OCI-LY3 (cell line): ENCODE measurements at regions not wholly inside any gene's neighbourhood (a gene's known extent, or its start where the extent isn't known, plus 50 kb on each side); places are given as distances from the start of the nearest gene placed in this dataset.

Source experiments
- H2AFZ ChIP-seq: fragments of 200-600, 300-600 bp; shearing (Covaris generic); 2 replicates; pipeline ENCODE4 v1.6.0; 2014; ENCODE audit warnings: antibody characterized with exemption, low read depth, low read length
- H3K27ac ChIP-seq: fragments of 200-600, 300-600 bp; sonication (generic); 2 replicates; pipeline ENCODE4 v1.5.1; 2014; ENCODE audit warnings: mild to moderate bottlenecking, low read length, moderate library complexity, mixed read lengths
- H3K27me3 ChIP-seq: fragments of 200-600, 300-600 bp; sonication (generic); 2 replicates; pipeline ENCODE4 v1.6.1; 2014; ENCODE audit warnings: low read depth, low read length, mixed read lengths
- H3K36me3 ChIP-seq: fragments of 200-600, 300-600 bp; sonication (generic); replicated peaks from 2 replicates; pipeline ENCODE3; 2014; ENCODE audit warnings: low read depth, low read length, mixed read lengths
- H3K4me1 ChIP-seq: fragments of 300-600, 200-600 bp; sonication (generic); 2 replicates; pipeline ENCODE4 v1.6.1; 2014; ENCODE audit warnings: low read length, mixed read lengths
- H3K4me2 ChIP-seq: fragments of 200-600, 300-600 bp; sonication (generic); 2 replicates; pipeline ENCODE4 v1.6.1; 2014; ENCODE audit warnings: low read length, mixed read lengths
- H3K4me3 ChIP-seq: fragments of 300-600, 200-600 bp; sonication (generic); 2 replicates; pipeline ENCODE4 v1.5.1; 2014; ENCODE audit warnings: antibody characterized with exemption, mild to moderate bottlenecking, low read length, moderate library complexity
- H3K79me2 ChIP-seq: fragments of 300-600, 200-600 bp; shearing (Covaris generic); 2 replicates; pipeline ENCODE4 v1.6.1; 2014; ENCODE audit warnings: mild to moderate bottlenecking, low read length, mixed read lengths
- H3K9ac ChIP-seq: fragments of 300-600, 200-600 bp; shearing (Covaris generic); 2 replicates; pipeline ENCODE4 v1.6.0; 2014; ENCODE audit warnings: mild to moderate bottlenecking, low read length, moderate library complexity
- H3K9me3 ChIP-seq: fragments of 200-600, 300-600 bp; shearing (Covaris generic); 2 replicates; pipeline ENCODE4 v1.6.1; 2014; ENCODE audit warnings: low read length, mixed read lengths; ENCODE audit not compliant: insufficient read depth
- H4K20me1 ChIP-seq: fragments of 200-600, 300-600 bp; sonication (generic); 2 replicates; pipeline ENCODE4 v1.6.1; 2016; ENCODE audit warnings: low read length, mixed read lengths; ENCODE audit not compliant: insufficient read depth
- CTCF ChIP-seq: fragments of 200-600, 300-600 bp; sonication (generic); IDR thresholded peaks from 2 replicates; pipeline ENCODE4 v1.5.1; 2014; ENCODE audit warnings: antibody characterized with exemption, low read length, low read depth
- EZH2phosphoT487 ChIP-seq: fragments of 200-600 bp; shearing (Covaris generic); IDR thresholded peaks from 2 replicates; pipeline ENCODE4 v1.6.1; 2018; ENCODE audit warnings: antibody characterized with exemption, mixed run types, low read depth

GRCh38 chr3:23029001-23029400 lies 174.1 kb upstream of the UBE2E2 start:
- H2AFZ ChIP-seq, result no peak overlapping the region
- H3K36me3 ChIP-seq, result no peaks in the 10 kb centered on the region
- H3K9me3 ChIP-seq, result no peaks in the 10 kb centered on the region
- peaks cover 15% of the 10 kb centered on the region; the same call in 1 of the 2 replicates for H3K27me3 ChIP-seq
- H3K4me2 ChIP-seq, result no peak overlapping the region
- no peaks in the 10 kb centered on the region for H3K79me2 ChIP-seq
- H3K27ac ChIP-seq, result no peak overlapping the region
- TF ChIP-seq EZH2phosphoT487 (no peak), CTCF (no peak)
- H3K4me1 ChIP-seq, result no peaks in the 10 kb centered on the region
- no peaks in the 10 kb centered on the region for H4K20me1 ChIP-seq
- no peak overlapping the region for H3K9ac ChIP-seq
- H3K4me3 ChIP-seq, result no peak overlapping the region

GRCh38 chr3:23035927-23036640 lies 167.0 kb upstream of the UBE2E2 start:
- H3K9me3 ChIP-seq, result no peaks in the 10 kb centered on the region
- H3K9ac ChIP-seq, result no peak overlapping the region
- TF ChIP-seq CTCF (no peak), EZH2phosphoT487 (no peak)
- no peak overlapping the region for H2AFZ ChIP-seq
- no peaks in the 10 kb centered on the region for H4K20me1 ChIP-seq
- no peak overlapping the region for H3K27ac ChIP-seq
- no peaks in the 10 kb centered on the region for H3K27me3 ChIP-seq
- H3K4me2 ChIP-seq, result no peak overlapping the region
- peaks cover 8% of the 10 kb centered on the region for H3K4me1 ChIP-seq
- H3K79me2 ChIP-seq, result no peaks in the 10 kb centered on the region
- no peak overlapping the region for H3K4me3 ChIP-seq
- no peaks in the 10 kb centered on the region for H3K36me3 ChIP-seq

DNA sequence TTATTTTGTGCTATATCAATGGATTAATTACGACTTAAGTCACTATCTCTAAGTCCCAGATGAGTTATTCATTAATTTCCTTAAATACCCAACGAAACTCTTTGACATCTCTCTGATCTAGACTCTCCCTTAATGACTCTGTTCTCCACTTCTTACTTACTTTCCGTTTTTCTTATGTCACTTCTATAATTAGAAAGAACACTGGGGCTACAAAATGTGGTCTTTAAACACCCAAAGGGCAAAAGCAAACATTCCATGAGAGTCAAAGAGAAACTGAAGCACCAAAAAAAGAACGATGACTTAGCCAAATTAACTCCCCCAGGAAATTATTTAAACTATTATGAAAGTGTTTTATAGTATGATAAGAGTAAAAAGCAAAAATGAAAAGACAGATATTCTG lies 166.4 kb upstream of the UBE2E2 start:
- Histone ChIP-seq H3K4me3 (no peak overlapping the region), H3K27ac (no peak overlapping the region), H3K36me3 (no peaks in the 10 kb centered on the region), H2AFZ (no peak overlapping the region), H3K79me2 (no peaks in the 10 kb centered on the region), H3K4me1 (peaks cover 8% of the 10 kb centered on the region), H3K9ac (no peak overlapping the region), H4K20me1 (no peaks in the 10 kb centered on the region), H3K4me2 (peak overlapping the region; percentile 1; the same call in 1 of the 2 replicates), H3K9me3 (no peaks in the 10 kb centered on the region), H3K27me3 (no peaks in the 10 kb centered on the region)
- no peak for TF ChIP-seq EZH2phosphoT487
- TF ChIP-seq CTCF, result no peak

- no peaks in the 10 kb centered on the region for H3K79me2 ChIP-seq
- no peak overlapping the region for H3K27ac ChIP-seq
- no peaks in the 10 kb centered on the region for H4K20me1 ChIP-seq
- no peak overlapping the region for H3K4me3 ChIP-seq
- H3K27me3 ChIP-seq, result no peaks in the 10 kb centered on the region
- H3K9me3 ChIP-seq, result no peaks in the 10 kb centered on the region
- H3K36me3 ChIP-seq, result no peaks in the 10 kb centered on the region
- H3K4me2 ChIP-seq, result no peak overlapping the region
- no peak for TF ChIP-seq CTCF
- no peak for TF ChIP-seq EZH2phosphoT487
- H3K9ac ChIP-seq, result no peak overlapping the region
- peaks cover 8% of the 10 kb centered on the region for H3K4me1 ChIP-seq
- H2AFZ ChIP-seq, result no peak overlapping the region
Observed at GRCh38 chr3:23038471-23038870, 164.7 kb upstream of the UBE2E2 start.
